ENCODE measurements at regions not wholly inside any gene's neighbourhood (a gene's known extent, or its start where the extent isn't known, plus 50 kb on each side); places are given as distances from the start of the nearest gene placed in this dataset.

DNA sequence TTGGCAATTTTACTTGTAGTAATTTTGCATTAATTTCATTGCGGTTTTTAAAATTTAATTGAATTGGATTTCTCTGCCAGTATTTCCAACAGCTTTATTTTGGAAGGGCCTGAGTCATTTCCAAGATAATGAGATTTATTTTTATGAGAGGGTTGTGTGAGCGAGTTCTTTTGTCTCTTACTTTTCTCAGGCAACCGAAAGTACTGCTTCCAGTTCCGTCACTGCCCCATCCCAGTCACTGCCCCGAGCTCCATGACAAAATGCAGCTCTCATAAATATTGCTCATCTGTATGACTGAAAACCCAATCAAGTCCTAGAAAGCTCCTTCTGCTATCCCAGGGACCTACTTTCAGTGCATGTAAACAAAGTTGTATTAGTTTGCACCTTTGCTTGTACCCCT is 468.4 kb upstream of the SEMA3D start:
- H3K79me2 ChIP-seq (ENCODE audit: control insufficient read depth, insufficient read depth, low read length): no peaks in the 10 kb centered on the region
- H3K27me3 ChIP-seq (ENCODE audit: control insufficient read depth, extremely low read depth, insufficient read depth, low read length): no peaks in the 10 kb centered on the region
- no peaks in the 10 kb centered on the region for H3K36me3 ChIP-seq (ENCODE audit: control insufficient read depth in 2 of 2, extremely low read depth in 1 of 2, insufficient read depth in 2 of 2, low read length in 2 of 2)
- dilution Hi-C loops (cut with MboI; ENCODE audit: extremely low pct_ligation_motif_present, low sequenced_read_pairs): no loop called here
- no peak for FAIRE-seq
- no peaks in the 10 kb centered on the region for H3K4me1 ChIP-seq (ENCODE audit: control insufficient read depth, extremely low read depth, insufficient read depth, low read length)
- H3K9me3 ChIP-seq (ENCODE audit: control insufficient read depth, low read depth, low read length): no peaks in the 10 kb centered on the region
- H2AFZ ChIP-seq (ENCODE audit: control insufficient read depth, low read length): no peak overlapping the region
- H3K9ac ChIP-seq (ENCODE audit: control insufficient read depth, extremely low read depth, insufficient read depth, low read length): no peak overlapping the region
- no peak for TF ChIP-seq EZH2 (IDR thresholded peaks at IDR 0.05; ENCODE audit: low read length)
- no peak for DNase-seq (ENCODE audit: low read depth, low spot score)
- no peak overlapping the region for H3K4me3 ChIP-seq (ENCODE audit: control insufficient read depth in 2 of 3, extremely low read depth in 1 of 3, insufficient read depth in 2 of 3, low read depth in 1 of 3, low read length in 3 of 3)
- no peaks in the 10 kb centered on the region for H4K20me1 ChIP-seq (ENCODE audit: control insufficient read depth, extremely low read depth, insufficient read depth, low read length)
- H3K4me2 ChIP-seq (ENCODE audit: control insufficient read depth, extremely low read depth, insufficient read depth, low read depth, low read length): no peak overlapping the region
- no peaks in the 10 kb centered on the region for H3K9me1 ChIP-seq (ENCODE audit: control insufficient read depth, extremely low read depth, insufficient read depth, low read length)
- H3K27ac ChIP-seq (ENCODE audit: control insufficient read depth, insufficient read depth, low read length): no peak overlapping the region

- H3K9ac ChIP-seq (ENCODE audit: control insufficient read depth, extremely low read depth, insufficient read depth, low read length): no peak overlapping the region
- H3K27me3 ChIP-seq (ENCODE audit: control insufficient read depth, extremely low read depth, insufficient read depth, low read length): no peaks in the 10 kb centered on the region
- dilution Hi-C loops (cut with MboI; ENCODE audit: extremely low pct_ligation_motif_present, low sequenced_read_pairs): no loop called here
- TF ChIP-seq EZH2 (IDR thresholded peaks at IDR 0.05; ENCODE audit: low read length): no peak
- no peak for TF ChIP-seq CTCF (optimal IDR thresholded peaks at IDR 0.05 in 1 of 3, IDR thresholded peaks at IDR 0.05 in 1 of 3, conservative IDR thresholded peaks at IDR 0.05 in 1 of 3; ENCODE audit: extremely low read depth in 1 of 3, insufficient read depth in 2 of 3, low read length in 3 of 3)
- no peak overlapping the region for H3K4me2 ChIP-seq (ENCODE audit: control insufficient read depth, extremely low read depth, insufficient read depth, low read depth, low read length)
- no peak overlapping the region for H2AFZ ChIP-seq (ENCODE audit: control insufficient read depth, low read length)
- H3K9me1 ChIP-seq (ENCODE audit: control insufficient read depth, extremely low read depth, insufficient read depth, low read length): no peaks in the 10 kb centered on the region
- no peak overlapping the region for H3K27ac ChIP-seq (ENCODE audit: control insufficient read depth, insufficient read depth, low read length)
- H3K4me3 ChIP-seq (ENCODE audit: control insufficient read depth in 2 of 3, extremely low read depth in 1 of 3, insufficient read depth in 2 of 3, low read depth in 1 of 3, low read length in 3 of 3): no peak overlapping the region
- H4K20me1 ChIP-seq (ENCODE audit: control insufficient read depth, extremely low read depth, insufficient read depth, low read length): no peaks in the 10 kb centered on the region
- DNase-seq (ENCODE audit: low read depth, low spot score): no peak
- H3K9me3 ChIP-seq (ENCODE audit: control insufficient read depth, low read depth, low read length): no peaks in the 10 kb centered on the region
- no peak for FAIRE-seq
- H3K79me2 ChIP-seq (ENCODE audit: control insufficient read depth, insufficient read depth, low read length): no peaks in the 10 kb centered on the region
- no peaks in the 10 kb centered on the region for H3K4me1 ChIP-seq (ENCODE audit: control insufficient read depth, extremely low read depth, insufficient read depth, low read length)
- H3K36me3 ChIP-seq (ENCODE audit: control insufficient read depth in 2 of 2, extremely low read depth in 1 of 2, insufficient read depth in 2 of 2, low read length in 2 of 2): no peaks in the 10 kb centered on the region
Observed at GRCh38 chr7:85644272-85644671, 457.4 kb upstream of the SEMA3D start.

- dilution Hi-C loops (cut with MboI; ENCODE audit: extremely low pct_ligation_motif_present, low sequenced_read_pairs): no loop called here
Observed at GRCh38 chr7:85641331-85641730, 454.5 kb upstream of the SEMA3D start.

More at GRCh38 chr7:85641331-85641730, 454.5 kb upstream of the SEMA3D start:
- H2AFZ ChIP-seq (ENCODE audit: control insufficient read depth, low read length): no peak overlapping the region
- no peak for TF ChIP-seq EZH2 (IDR thresholded peaks at IDR 0.05; ENCODE audit: low read length)
- TF ChIP-seq CTCF (optimal IDR thresholded peaks at IDR 0.05 in 1 of 3, IDR thresholded peaks at IDR 0.05 in 1 of 3, conservative IDR thresholded peaks at IDR 0.05 in 1 of 3; ENCODE audit: extremely low read depth in 1 of 3, insufficient read depth in 2 of 3, low read length in 3 of 3): no peak
- H3K4me3 ChIP-seq (ENCODE audit: control insufficient read depth in 2 of 3, extremely low read depth in 1 of 3, insufficient read depth in 2 of 3, low read depth in 1 of 3, low read length in 3 of 3): no peak overlapping the region
- no peaks in the 10 kb centered on the region for H4K20me1 ChIP-seq (ENCODE audit: control insufficient read depth, extremely low read depth, insufficient read depth, low read length)
- no peak overlapping the region for H3K4me2 ChIP-seq (ENCODE audit: control insufficient read depth, extremely low read depth, insufficient read depth, low read depth, low read length)
- no peaks in the 10 kb centered on the region for H3K27me3 ChIP-seq (ENCODE audit: control insufficient read depth, extremely low read depth, insufficient read depth, low read length)
- H3K9me3 ChIP-seq (ENCODE audit: control insufficient read depth, low read depth, low read length): no peaks in the 10 kb centered on the region
- no peaks in the 10 kb centered on the region for H3K9me1 ChIP-seq (ENCODE audit: control insufficient read depth, extremely low read depth, insufficient read depth, low read length)
- H3K4me1 ChIP-seq (ENCODE audit: control insufficient read depth, extremely low read depth, insufficient read depth, low read length): no peaks in the 10 kb centered on the region
- FAIRE-seq (no peak), DNase-seq (ENCODE audit: low read depth, low spot score) (no peak)
- no peaks in the 10 kb centered on the region for H3K79me2 ChIP-seq (ENCODE audit: control insufficient read depth, insufficient read depth, low read length)
- no peak overlapping the region for H3K9ac ChIP-seq (ENCODE audit: control insufficient read depth, extremely low read depth, insufficient read depth, low read length)
- H3K36me3 ChIP-seq (ENCODE audit: control insufficient read depth in 2 of 2, extremely low read depth in 1 of 2, insufficient read depth in 2 of 2, low read length in 2 of 2): no peaks in the 10 kb centered on the region
- H3K27ac ChIP-seq (ENCODE audit: control insufficient read depth, insufficient read depth, low read length): no peak overlapping the region

Measured in keratinocyte (primary cell).